ENCODE measurements at regions not wholly inside any gene's neighbourhood (a gene's known extent, or its start where the extent isn't known, plus 50 kb on each side); places are given as distances from the start of the nearest gene placed in this dataset.

GRCh38 chr4:15343000-15343399 is 84.8 kb upstream of the C1QTNF7 start:
- Histone ChIP-seq H3K27me3 (replicated peaks in 1 of 2; ENCODE audit: control insufficient read depth in 2 of 2, insufficient read depth in 2 of 2, low read length in 1 of 2) (no peaks in the 10 kb centered on the region), H3K79me2 (ENCODE audit: control insufficient read depth, insufficient read depth, low read length) (no peaks in the 10 kb centered on the region), H3K4me2 (ENCODE audit: control insufficient read depth, insufficient read depth) (no peak overlapping the region), H3K4me1 (ENCODE audit: control insufficient read depth, insufficient read depth, low read length) (no peaks in the 10 kb centered on the region), H3K9ac (ENCODE audit: control insufficient read depth, insufficient read depth, low read length) (no peak overlapping the region), H2AFZ (ENCODE audit: control insufficient read depth, low read depth, low read length) (no peak overlapping the region), H3K36me3 (ENCODE audit: control insufficient read depth in 2 of 2, insufficient read depth in 2 of 2, low read length in 1 of 2) (no peaks in the 10 kb centered on the region), H4K20me1 (ENCODE audit: control insufficient read depth, insufficient read depth) (no peaks in the 10 kb centered on the region), H3K4me3 (no peak overlapping the region), H3K27ac (ENCODE audit: control insufficient read depth, insufficient read depth) (no peak overlapping the region), H3K9me3 (replicated peaks; ENCODE audit: control insufficient read depth, insufficient read depth, low read length) (no peaks in the 10 kb centered on the region)
- CTCF ChIA-PET = no interaction called here
- FAIRE-seq (no peak), ATAC-seq (no peak), DNase-seq (ENCODE audit: low read depth, low spot score) (no peak)
- POLR2A ChIA-PET = no interaction called here
- WGBS (ENCODE audit: insufficient coverage, insufficient replicate concordance, low lambda C conversion rate, missing lambda C conversion rate) = 69% methylated on average over 4 of the region's 4 CpGs
- in situ Hi-C loops (cut with MboI) (no loop called here), intact Hi-C loops (cut with micrococcal nuclease; ENCODE audit: unreplicated experiment) (no loop called here)
- SMC1A ChIA-PET (ENCODE audit: uncharacterized antibody, unreplicated experiment) = no interaction called here
- TF ChIP-seq FOXK2 (IDR thresholded peaks at IDR 0.05) = no peak
- no peak for TF ChIP-seq GATAD2B (conservative IDR thresholded peaks at IDR 0.05; ENCODE audit: low read depth)
- no peak for TF ChIP-seq ZBED1 (IDR thresholded peaks at IDR 0.05; ENCODE audit: borderline replicate concordance)
- TF ChIP-seq EED (IDR thresholded peaks at IDR 0.05; ENCODE audit: low read depth) = no peak
- TF ChIP-seq WRNIP1 (IDR thresholded peaks at IDR 0.05; ENCODE audit: borderline replicate concordance, low read depth, low read length) = no peak
- TF ChIP-seq ATF3 (IDR thresholded peaks at IDR 0.05; ENCODE audit: borderline replicate concordance, extremely low read depth, low read depth, low read length) = no peak
- no peak for TF ChIP-seq TBL1XR1 (IDR thresholded peaks at IDR 0.05; ENCODE audit: low read depth, low read length)
- no peak for TF ChIP-seq BCL11A (IDR thresholded peaks at IDR 0.05; ENCODE audit: low read depth, low read length)
- TF ChIP-seq, protein P1, sequence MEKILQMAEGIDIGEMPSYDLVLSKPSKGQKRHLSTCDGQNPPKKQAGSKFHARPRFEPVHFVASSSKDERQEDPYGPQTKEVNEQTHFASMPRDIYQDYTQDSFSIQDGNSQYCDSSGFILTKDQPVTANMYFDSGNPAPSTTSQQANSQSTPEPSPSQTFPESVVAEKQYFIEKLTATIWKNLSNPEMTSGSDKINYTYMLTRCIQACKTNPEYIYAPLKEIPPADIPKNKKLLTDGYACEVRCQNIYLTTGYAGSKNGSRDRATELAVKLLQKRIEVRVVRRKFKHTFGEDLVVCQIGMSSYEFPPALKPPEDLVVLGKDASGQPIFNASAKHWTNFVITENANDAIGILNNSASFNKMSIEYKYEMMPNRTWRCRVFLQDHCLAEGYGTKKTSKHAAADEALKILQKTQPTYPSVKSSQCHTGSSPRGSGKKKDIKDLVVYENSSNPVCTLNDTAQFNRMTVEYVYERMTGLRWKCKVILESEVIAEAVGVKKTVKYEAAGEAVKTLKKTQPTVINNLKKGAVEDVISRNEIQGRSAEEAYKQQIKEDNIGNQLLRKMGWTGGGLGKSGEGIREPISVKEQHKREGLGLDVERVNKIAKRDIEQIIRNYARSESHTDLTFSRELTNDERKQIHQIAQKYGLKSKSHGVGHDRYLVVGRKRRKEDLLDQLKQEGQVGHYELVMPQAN (conservative IDR thresholded peaks at IDR 0.05) = no peak
- TF ChIP-seq GABPA (IDR thresholded peaks at IDR 0.05; ENCODE audit: low read depth) = no peak
- TF ChIP-seq RUNX3 (IDR thresholded peaks at IDR 0.05; ENCODE audit: low read length) = no peak
- no peak for TF ChIP-seq BACH1 (IDR thresholded peaks at IDR 0.05; ENCODE audit: borderline replicate concordance)
- TF ChIP-seq, protein P2, sequence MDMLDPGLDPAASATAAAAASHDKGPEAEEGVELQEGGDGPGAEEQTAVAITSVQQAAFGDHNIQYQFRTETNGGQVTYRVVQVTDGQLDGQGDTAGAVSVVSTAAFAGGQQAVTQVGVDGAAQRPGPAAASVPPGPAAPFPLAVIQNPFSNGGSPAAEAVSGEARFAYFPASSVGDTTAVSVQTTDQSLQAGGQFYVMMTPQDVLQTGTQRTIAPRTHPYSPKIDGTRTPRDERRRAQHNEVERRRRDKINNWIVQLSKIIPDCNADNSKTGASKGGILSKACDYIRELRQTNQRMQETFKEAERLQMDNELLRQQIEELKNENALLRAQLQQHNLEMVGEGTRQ (IDR thresholded peaks at IDR 0.05; ENCODE audit: borderline replicate concordance, low read depth, low read length) = no peak
- TF ChIP-seq SIN3A (IDR thresholded peaks at IDR 0.05; ENCODE audit: low read depth, low read length) = no peak
- RAD21 ChIA-PET (ENCODE audit: unreplicated experiment) = no interaction called here
- no TSS peak for BruUV-seq (replicated peaks)
